ENCODE measurements at regions not wholly inside any gene's neighbourhood (a gene's known extent, or its start where the extent isn't known, plus 50 kb on each side); places are given as distances from the start of the nearest gene placed in this dataset.

GRCh38 chr17:27217631-27218030 is 76.3 kb upstream of the WSB1 start:
- TF ChIP-seq CTCF (IDR thresholded peaks at IDR 0.05) (no peak), POLR2A (IDR thresholded peaks at IDR 0.05) (no peak)

Measured in Peyer's patch (tissue), 4 donors.